CD4-positive, alpha-beta memory T cell (primary cell): ENCODE measurements at regions not wholly inside any gene's neighbourhood (a gene's known extent, or its start where the extent isn't known, plus 50 kb on each side); places are given as distances from the start of the nearest gene placed in this dataset.

Experiments used
- CTCF ChIA-PET: fragments of 350-600 bp; sonication (Branson Sonifier 250); formaldehyde crosslinking; loops from one replicate; lab custom pipeline; 2021; ENCODE audit warnings: inconsistent platforms; ENCODE audit not compliant: partially characterized antibody; lab: Charles Lee
- POLR2A ChIA-PET: fragments of 350-600 bp; sonication (Branson Sonifier 250); formaldehyde crosslinking; loops from one replicate; lab custom pipeline; 2021; ENCODE audit not compliant: partially characterized antibody; lab: Charles Lee
- DNase-seq, 5 donors: peaks; one replicate each; pipeline versions ENCODE4 v3.0.0 to v3.0.0-alpha.2; 2020 to 2022; ENCODE audit warnings: mixed read lengths in 1 of 5
- H3K27ac ChIP-seq: one replicate; pipeline ENCODE4 v1.7.0; 2013; ENCODE audit warnings: low read depth, low read length
- H3K27me3 ChIP-seq: 2 replicates; pipeline ENCODE4 v1.7.0; 2013; ENCODE audit warnings: mild to moderate bottlenecking, low read length, moderate library complexity; ENCODE audit not compliant: insufficient read depth
- H3K36me3 ChIP-seq: 2 replicates; pipeline ENCODE4 v1.7.0; 2013; ENCODE audit warnings: mild to moderate bottlenecking, low read length, moderate library complexity; ENCODE audit not compliant: insufficient read depth
- H3K4me1 ChIP-seq: 2 replicates; pipeline ENCODE4 v1.7.0; 2013; ENCODE audit warnings: mild to moderate bottlenecking, low read length, moderate library complexity; ENCODE audit not compliant: insufficient read depth
- H3K4me3 ChIP-seq, 2 donors: one replicate each; pipeline ENCODE4 v1.7.0; 2013; ENCODE audit warnings: low read length in 2 of 2, mild to moderate bottlenecking in 1 of 2
- H3K9me3 ChIP-seq, 2 donors: one replicate each; pipeline ENCODE4 v1.7.0; 2013; ENCODE audit warnings: low read length in 2 of 2, control low read depth in 1 of 2; ENCODE audit not compliant: control insufficient read depth in 1 of 2
- H3K27ac Mint-ChIP-seq, 7 donors: one replicate each; pipeline ENCODE4 v1.8.0; 2020 to 2021; ENCODE audit warnings: mixed read lengths in 7 of 7, mild to moderate bottlenecking in 6 of 7, inconsistent platforms in 3 of 7, moderate library complexity in 3 of 7
- H3K27me3 Mint-ChIP-seq, 2 donors: one replicate each; pipeline ENCODE4 v1.8.0; 2020 to 2021; ENCODE audit warnings: mixed read lengths in 2 of 2
- H3K36me3 Mint-ChIP-seq, 2 donors: one replicate each; pipeline ENCODE4 v1.8.0; 2020 to 2021; ENCODE audit warnings: mixed read lengths in 2 of 2, inconsistent platforms in 1 of 2, mild to moderate bottlenecking in 1 of 2
- H3K4me1 Mint-ChIP-seq, 4 donors: one replicate each; pipeline ENCODE4 v1.8.0; 2020 to 2021; ENCODE audit warnings: mixed read lengths in 4 of 4, mild to moderate bottlenecking in 1 of 4
- H3K4me3 Mint-ChIP-seq, 8 donors: one replicate each; pipeline ENCODE4 v1.8.0; 2020 to 2021; ENCODE audit warnings: mixed read lengths in 8 of 8, mild to moderate bottlenecking in 7 of 8, moderate library complexity in 6 of 8, inconsistent platforms in 3 of 8
- H3K9me3 Mint-ChIP-seq, 8 donors: one replicate each; pipeline ENCODE4 v1.8.0; 2020 to 2021; ENCODE audit warnings: mixed read lengths in 8 of 8, mild to moderate bottlenecking in 5 of 8, inconsistent platforms in 3 of 8, moderate library complexity in 1 of 8
- intact Hi-C: fragments of 100-400 bp; cut with micrococcal nuclease; formaldehyde crosslinking; loops from one replicate; pipeline ENCODE4 v1.15.1; 2023

DNA sequence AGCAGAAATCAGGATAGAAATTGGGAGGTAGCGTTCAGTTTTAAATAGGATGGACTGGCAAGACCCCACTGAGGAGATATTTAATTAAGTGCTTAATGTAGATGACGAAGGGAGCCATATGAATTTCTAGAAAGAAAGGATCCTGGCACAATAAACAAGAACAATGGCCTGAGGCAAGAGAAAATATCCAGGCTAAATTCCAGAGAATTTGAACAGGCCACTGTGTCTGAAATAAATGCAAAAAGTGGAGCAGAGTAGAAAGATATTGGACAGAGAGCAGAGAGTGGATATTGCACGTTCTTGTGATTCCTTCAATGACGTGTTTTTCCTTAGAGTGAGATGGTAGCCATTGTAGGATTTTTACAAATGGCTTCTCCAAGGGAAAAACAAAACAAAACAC is 1504.8 kb downstream of the C4orf33 start:
- ChIA-PET POLR2A (no interaction called here), CTCF (no interaction called here)
- Histone ChIP-seq H3K9me3 (no peaks in the 10 kb centered on the region), H3K27me3 (no peaks in the 10 kb centered on the region), H3K36me3 (no peaks in the 10 kb centered on the region), H3K4me1 (no peaks in the 10 kb centered on the region), H3K27ac (no peak overlapping the region), H3K4me3 (no peak overlapping the region)
- DNase-seq, result no peak
- no peaks in the 10 kb centered on the region for H3K36me3 Mint-ChIP-seq
- intact Hi-C loops, result no loop called here
- H3K27ac Mint-ChIP-seq, result no peak overlapping the region
- peaks cover 0 to 11% (median 6%) of the 10 kb centered on the region in 8 donors for H3K9me3 Mint-ChIP-seq
- no peak overlapping the region for H3K4me3 Mint-ChIP-seq
- no peaks in the 10 kb centered on the region for H3K4me1 Mint-ChIP-seq
- no peaks in the 10 kb centered on the region for H3K27me3 Mint-ChIP-seq

DNA sequence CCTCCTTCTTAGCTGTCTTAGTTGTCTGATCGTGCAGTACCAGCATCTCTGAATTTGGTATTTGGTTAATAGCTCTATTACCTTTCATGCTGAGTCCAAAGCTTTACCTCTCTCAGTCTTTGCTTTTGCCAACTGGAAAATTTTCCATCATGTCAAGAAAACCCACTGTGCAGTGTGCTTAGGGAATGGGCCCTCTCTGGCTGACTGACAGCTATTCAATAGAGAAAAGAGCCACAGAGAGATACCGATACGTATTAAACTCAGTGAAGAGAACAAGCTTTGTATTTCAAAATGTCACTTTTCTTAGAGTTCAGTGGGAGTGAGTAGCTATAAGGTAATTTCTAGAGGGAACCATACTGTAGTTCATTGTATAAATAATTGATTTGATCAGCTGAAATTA is 1507.1 kb downstream of the C4orf33 start:
- DNase-seq, result no peak
- Histone ChIP-seq H3K27ac (no peak overlapping the region), H3K4me3 (no peak overlapping the region), H3K9me3 (no peaks in the 10 kb centered on the region), H3K4me1 (no peaks in the 10 kb centered on the region), H3K36me3 (no peaks in the 10 kb centered on the region), H3K27me3 (no peaks in the 10 kb centered on the region)
- no peak overlapping the region for H3K4me3 Mint-ChIP-seq
- intact Hi-C loops, result no loop called here
- H3K4me1 Mint-ChIP-seq, result no peaks in the 10 kb centered on the region
- peaks cover 0 to 10% (median 5%) of the 10 kb centered on the region in 8 donors for H3K9me3 Mint-ChIP-seq
- H3K27ac Mint-ChIP-seq, result no peak overlapping the region
- no peaks in the 10 kb centered on the region for H3K36me3 Mint-ChIP-seq
- ChIA-PET POLR2A (no interaction called here), CTCF (interaction anchor here (0.6 kb wide), 1 partner anchor 12 kb away, joined by 3 read pairs; no protein-coding TSS in a partner anchor)
- H3K27me3 Mint-ChIP-seq, result no peaks in the 10 kb centered on the region

DNA sequence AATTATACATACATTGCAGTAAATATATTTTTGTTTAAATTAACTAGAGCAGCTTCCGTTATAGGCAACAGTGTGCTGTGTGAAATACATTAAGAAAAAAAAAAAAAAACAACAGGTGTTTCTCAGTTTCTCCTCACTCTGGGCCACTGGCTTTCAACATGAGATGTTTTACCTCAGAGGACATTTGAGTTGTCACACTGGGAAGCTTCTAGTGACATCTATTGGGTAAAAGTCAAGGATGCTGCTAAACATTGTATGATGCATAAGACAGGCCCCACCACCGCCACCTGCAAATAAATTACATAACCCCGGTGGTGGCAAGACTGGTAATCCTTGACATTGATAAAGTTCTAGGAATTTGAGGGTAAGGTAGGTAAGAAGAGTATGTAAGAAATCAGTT is 1512.2 kb downstream of the C4orf33 start:
- intact Hi-C loops, result no loop called here
- H3K27ac Mint-ChIP-seq, result no peak overlapping the region
- DNase-seq, result no peak

GRCh38 chr4:130628531-130628930 is 1532.6 kb downstream of the C4orf33 start:
- H3K4me1 Mint-ChIP-seq, result no peaks in the 10 kb centered on the region
- no peaks in the 10 kb centered on the region for H3K36me3 Mint-ChIP-seq
- no peak overlapping the region for H3K4me3 Mint-ChIP-seq
- intact Hi-C loops, result no loop called here
- Histone ChIP-seq H3K4me3 (no peak overlapping the region), H3K9me3 (no peaks in the 10 kb centered on the region), H3K4me1 (no peaks in the 10 kb centered on the region), H3K27me3 (no peaks in the 10 kb centered on the region), H3K27ac (no peak overlapping the region), H3K36me3 (no peaks in the 10 kb centered on the region)
- H3K27ac Mint-ChIP-seq, result no peak overlapping the region
- peaks cover 0 to 18% (median 3%) of the 10 kb centered on the region in 8 donors for H3K9me3 Mint-ChIP-seq
- ChIA-PET CTCF (no interaction called here), POLR2A (no interaction called here)
- H3K27me3 Mint-ChIP-seq, result no peaks in the 10 kb centered on the region
- no peak for DNase-seq

More for the DNA sequence above, 1512.2 kb downstream of the C4orf33 start:
- Histone ChIP-seq H3K36me3 (no peaks in the 10 kb centered on the region), H3K4me1 (no peaks in the 10 kb centered on the region), H3K27me3 (no peaks in the 10 kb centered on the region), H3K27ac (no peak overlapping the region), H3K4me3 (no peak overlapping the region), H3K9me3 (no peaks in the 10 kb centered on the region)
- Mint-ChIP-seq H3K4me1 (no peaks in the 10 kb centered on the region), H3K36me3 (no peaks in the 10 kb centered on the region), H3K9me3 (peaks cover 1 to 13% (median 2%) of the 10 kb centered on the region in 8 donors), H3K27me3 (no peaks in the 10 kb centered on the region), H3K4me3 (no peak overlapping the region)
- CTCF ChIA-PET, result no interaction called here
- POLR2A ChIA-PET, result no interaction called here

DNA sequence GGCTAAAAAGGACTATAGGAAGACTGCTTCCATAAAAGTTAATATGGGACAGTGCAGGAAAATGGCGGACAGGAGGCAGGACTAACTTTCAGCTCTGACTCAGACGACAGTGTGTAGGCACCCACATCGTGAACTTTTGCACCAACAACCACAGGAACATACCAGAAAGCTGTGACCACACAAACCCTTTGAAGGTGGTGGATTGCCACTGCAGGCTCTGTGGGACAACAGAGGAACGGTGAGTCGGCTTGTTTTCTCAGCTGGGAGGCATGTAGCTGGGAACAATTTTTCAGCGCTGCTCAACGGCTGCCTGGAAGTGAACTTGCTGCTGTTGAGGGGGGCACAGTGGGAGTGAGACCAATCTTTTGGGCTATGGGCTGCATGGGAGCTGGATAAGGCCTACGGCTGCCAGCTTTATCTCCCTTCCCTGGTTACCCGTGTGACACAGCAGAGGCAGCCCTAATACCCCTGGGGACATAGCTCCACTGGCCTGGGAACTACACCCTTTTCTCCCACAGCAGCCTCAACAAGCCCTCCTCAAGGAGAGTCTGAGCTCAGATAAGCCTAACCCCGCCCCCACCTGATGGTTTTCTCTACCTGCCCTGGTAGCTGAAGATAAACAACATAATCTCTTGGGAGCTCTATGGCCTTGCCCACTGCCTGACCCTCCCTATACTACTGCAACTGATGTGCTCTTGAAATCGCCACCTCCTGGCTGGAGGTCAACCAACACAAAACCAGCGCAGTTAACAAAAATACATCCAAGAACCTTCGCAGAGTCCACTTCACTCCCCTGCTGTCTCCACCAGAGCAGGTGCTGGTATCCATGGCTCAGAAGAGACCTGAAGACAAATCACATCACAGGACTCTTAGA is 1537.0 kb downstream of the C4orf33 start:
- no peaks in the 10 kb centered on the region for H3K27me3 Mint-ChIP-seq
- H3K36me3 Mint-ChIP-seq, result no peaks in the 10 kb centered on the region
- Histone ChIP-seq H3K4me1 (no peaks in the 10 kb centered on the region), H3K9me3 (no peaks in the 10 kb centered on the region), H3K27me3 (no peaks in the 10 kb centered on the region), H3K4me3 (no peak overlapping the region), H3K36me3 (no peaks in the 10 kb centered on the region), H3K27ac (no peak overlapping the region)
- intact Hi-C loops, result no loop called here
- H3K4me1 Mint-ChIP-seq, result no peaks in the 10 kb centered on the region
- ChIA-PET CTCF (no interaction called here), POLR2A (no interaction called here)
- peaks cover 0 to 18% (median 3%) of the 10 kb centered on the region in 8 donors for H3K9me3 Mint-ChIP-seq
- no peak overlapping the region for H3K27ac Mint-ChIP-seq
- no peak for DNase-seq
- H3K4me3 Mint-ChIP-seq, result no peak overlapping the region

DNA sequence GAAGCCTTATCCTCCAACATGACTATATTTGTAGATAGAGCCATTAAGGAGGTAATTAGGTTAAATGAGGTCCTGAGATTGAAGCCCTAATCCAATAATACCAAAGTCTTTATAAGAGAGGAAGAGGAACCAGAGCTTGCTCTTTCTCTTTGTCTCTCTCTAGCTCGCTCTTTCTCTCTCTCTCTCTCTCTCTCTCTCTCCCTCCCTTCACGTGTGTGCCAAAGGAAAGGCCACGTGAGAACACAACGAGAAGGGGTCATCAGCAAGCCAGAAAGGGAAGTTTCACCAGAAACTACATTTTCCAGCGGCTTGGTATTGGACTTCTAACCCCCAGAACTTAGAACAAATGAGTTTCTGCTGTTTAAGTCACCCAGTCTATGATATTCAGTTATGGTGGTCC is 1540.5 kb downstream of the C4orf33 start:
- ChIA-PET POLR2A (no interaction called here), CTCF (no interaction called here)
- H3K4me3 ChIP-seq, result no peak overlapping the region
- H3K27me3 ChIP-seq, result no peaks in the 10 kb centered on the region
- Mint-ChIP-seq H3K27me3 (no peaks in the 10 kb centered on the region), H3K27ac (no peak overlapping the region), H3K36me3 (no peaks in the 10 kb centered on the region), H3K9me3 (peaks cover 0 to 10% (median 3%) of the 10 kb centered on the region in 8 donors), H3K4me3 (no peak overlapping the region), H3K4me1 (no peaks in the 10 kb centered on the region)
- H3K4me1 ChIP-seq, result no peaks in the 10 kb centered on the region
- H3K27ac ChIP-seq, result no peak overlapping the region
- DNase-seq, result no peak
- H3K36me3 ChIP-seq, result no peaks in the 10 kb centered on the region
- H3K9me3 ChIP-seq, result no peaks in the 10 kb centered on the region
- intact Hi-C loops, result no loop called here

DNA sequence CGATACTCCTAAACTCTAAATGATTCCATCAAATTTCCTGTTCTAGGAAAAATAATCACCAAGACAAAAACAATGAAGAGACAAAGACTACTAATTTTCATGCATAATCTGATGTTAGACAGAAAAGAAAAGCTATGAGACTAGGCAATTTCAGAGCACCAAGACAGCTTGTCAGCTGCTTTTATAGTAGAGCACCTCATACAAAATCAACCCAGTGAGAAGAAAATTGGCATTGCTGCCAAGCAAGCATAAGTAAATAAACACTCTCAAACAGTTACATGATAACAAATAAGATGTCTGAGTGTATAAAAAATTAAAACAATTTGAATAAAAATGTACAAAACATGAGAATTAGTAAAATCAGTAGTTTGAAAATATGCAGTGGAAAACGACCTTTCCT is 1544.6 kb downstream of the C4orf33 start:
- Histone ChIP-seq H3K27ac (no peak overlapping the region), H3K36me3 (no peaks in the 10 kb centered on the region), H3K4me1 (no peaks in the 10 kb centered on the region), H3K27me3 (no peaks in the 10 kb centered on the region), H3K9me3 (no peaks in the 10 kb centered on the region), H3K4me3 (no peak overlapping the region)
- H3K27ac Mint-ChIP-seq, result no peak overlapping the region
- POLR2A ChIA-PET, result no interaction called here
- H3K36me3 Mint-ChIP-seq, result no peaks in the 10 kb centered on the region
- no peaks in the 10 kb centered on the region for H3K4me1 Mint-ChIP-seq
- no peak overlapping the region for H3K4me3 Mint-ChIP-seq
- intact Hi-C loops, result no loop called here
- CTCF ChIA-PET, result no interaction called here
- no peak for DNase-seq
- peaks cover 0 to 7% (median 3%) of the 10 kb centered on the region in 8 donors for H3K9me3 Mint-ChIP-seq
- no peaks in the 10 kb centered on the region for H3K27me3 Mint-ChIP-seq
